Hindlimb muscle (tissue), 1 donor: ENCODE measurements at regions not wholly inside any gene's neighbourhood (a gene's known extent, or its start where the extent isn't known, plus 50 kb on each side); places are given as distances from the start of the nearest gene placed in this dataset.
"Not testable (repeated sequence)": the region's sequence is repeated elsewhere in the genome, so short reads cannot be mapped to it uniquely, and the experiment has no call there.

ENCODE experiments used
- DNase-seq: peaks from one replicate; pipeline ENCODE4 v3.0.0-alpha.2; 2013

DNA sequence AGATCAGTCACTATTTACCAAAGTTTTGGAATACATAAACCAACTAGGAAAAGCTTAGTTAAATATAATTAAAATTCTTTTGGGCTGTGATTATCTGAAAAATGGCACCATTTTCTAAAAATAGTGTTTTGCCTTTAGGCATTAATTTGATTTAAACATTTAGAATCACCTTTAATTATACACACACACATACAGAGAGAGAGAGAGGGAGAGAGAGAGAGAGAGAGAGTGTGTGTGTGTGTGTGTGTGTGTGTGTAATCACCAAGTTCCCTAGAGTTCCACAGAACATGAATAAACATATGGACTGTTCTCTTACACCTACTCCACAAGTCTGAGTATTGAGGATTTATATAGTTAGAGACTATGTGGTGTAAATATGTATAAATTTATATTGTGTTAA, 141.2 kb upstream of the ATXN1 start:
- DNase-seq: no peak

- DNase-seq: peak; percentile 20
Measured at GRCh38 chr6:16901782-16902181, 140.5 kb upstream of the ATXN1 start.

DNA sequence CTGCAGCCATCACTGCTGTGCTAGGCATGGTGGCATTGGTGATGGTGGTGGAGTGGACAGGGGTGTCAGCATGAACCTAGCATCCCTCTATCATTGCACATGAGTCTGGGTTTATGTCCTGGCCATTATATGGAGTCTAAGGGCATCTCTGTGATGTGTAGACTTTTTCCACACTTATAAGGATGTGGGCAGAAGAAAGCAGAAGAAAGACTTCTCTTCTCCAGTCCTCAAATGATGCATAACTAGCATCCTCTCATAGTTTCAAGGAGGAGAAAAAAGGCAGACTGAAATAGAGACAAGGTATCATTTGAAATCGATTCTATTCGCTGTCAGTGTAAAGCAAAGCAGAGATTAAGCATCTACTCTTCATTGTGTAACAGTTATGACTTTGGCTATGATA, 140.0 kb upstream of the ATXN1 start:
- DNase-seq: no peak

- no peak for DNase-seq
Measured at GRCh38 chr6:16898640-16899396, 137.6 kb upstream of the ATXN1 start.

DNA sequence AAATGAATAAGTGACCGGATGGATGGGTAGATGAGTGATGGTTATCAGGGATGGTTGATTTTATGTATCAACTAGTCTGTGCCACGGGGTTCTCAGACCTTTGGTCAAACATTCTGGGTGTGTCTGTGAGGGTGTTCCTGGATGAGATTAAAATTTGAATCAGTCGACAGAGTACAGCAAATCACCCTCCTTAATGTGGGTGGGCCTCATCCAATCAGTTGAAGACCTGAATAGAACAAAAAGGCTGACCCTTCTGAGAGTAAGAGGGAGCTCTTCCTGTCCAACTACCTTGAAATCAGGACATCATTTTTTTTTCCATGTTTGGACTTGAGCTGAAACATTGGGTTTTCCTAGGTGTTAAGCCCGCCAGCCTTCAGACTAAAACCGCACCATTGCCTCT, 136.4 kb upstream of the ATXN1 start:
- no peak for DNase-seq

GRCh38 chr6:16894301-16894700, 133.0 kb upstream of the ATXN1 start:
- DNase-seq: no peak

GRCh38 chr6:16891110-16891509, 129.8 kb upstream of the ATXN1 start:
- not testable (repeated sequence) for DNase-seq

DNA sequence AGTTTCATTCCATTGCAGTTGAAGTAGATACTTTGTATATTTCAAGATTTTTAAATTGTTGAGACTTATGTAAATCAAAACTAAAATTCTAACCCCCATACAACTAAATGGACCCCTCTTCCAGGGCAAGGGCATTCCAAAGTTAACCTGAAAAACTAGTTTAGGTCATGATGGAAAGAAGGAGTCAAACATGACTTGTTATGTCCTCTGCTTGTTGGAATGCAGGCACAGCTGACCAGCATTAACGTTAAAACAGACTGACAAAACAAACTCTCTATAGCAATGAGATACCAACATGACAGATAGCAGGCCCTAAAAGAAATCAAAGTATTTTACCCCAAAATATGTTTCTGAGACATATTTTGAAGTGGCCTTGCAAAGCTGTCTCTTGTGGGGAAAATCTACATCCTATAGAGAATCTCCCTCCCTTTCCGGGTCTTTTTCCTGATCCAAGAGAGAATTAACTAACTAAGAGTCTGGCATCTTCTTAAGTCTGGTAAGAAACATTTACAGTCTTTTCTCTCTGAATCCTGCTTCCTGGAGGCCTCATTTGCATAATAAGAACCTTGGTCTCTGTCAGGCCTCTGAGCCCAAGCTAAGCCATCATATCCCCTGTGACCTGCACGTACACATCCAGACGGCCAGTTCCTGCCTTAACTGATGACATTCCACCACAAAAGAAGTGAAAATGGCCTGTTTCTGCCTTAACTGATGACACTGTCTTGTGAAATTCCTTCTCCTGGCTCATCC, 124.3 kb upstream of the ATXN1 start:
- DNase-seq: no peak

DNA sequence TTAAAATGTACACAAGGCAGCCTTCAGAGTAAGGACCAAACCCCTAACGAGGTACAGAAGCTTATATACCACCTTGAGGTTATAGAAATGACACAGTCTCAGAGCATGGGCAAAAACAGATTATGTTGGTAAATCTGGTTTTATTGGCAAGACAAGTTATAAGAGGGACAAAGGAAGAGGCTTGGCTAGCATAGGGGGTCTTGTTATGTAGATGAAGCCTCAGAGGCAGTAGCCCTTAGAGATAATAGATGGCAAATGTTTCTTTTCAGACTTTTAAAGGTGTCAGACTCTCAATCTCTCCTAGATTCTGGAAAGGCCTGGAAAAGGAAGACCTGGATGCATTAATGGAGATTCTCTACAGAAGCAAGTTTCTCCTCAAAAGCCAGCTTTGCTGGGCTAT, 123.3 kb upstream of the ATXN1 start:
- no peak for DNase-seq

- DNase-seq: no peak
Measured at GRCh38 chr6:16883414-16883813, 122.2 kb upstream of the ATXN1 start.

DNA sequence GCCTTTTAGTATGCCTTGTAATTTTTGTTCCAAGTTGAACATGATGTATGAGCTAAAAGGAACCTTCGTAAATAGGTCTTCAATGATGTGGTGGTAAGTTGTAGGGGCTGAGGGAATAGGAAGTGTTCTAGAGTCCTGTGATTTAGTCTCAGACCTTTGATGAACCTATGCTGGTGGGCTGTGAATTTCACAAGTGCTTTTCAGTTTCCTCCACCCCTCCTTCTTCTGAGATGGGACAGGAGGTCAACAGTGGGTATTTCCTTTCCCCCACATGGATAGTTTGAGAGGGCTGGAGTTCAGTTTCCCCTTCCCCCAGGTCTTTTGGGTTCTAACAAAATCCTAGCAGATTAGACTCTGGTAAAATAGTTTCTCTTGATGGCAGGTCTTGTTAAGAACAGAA, 121.0 kb upstream of the ATXN1 start:
- DNase-seq: no peak

GRCh38 chr6:16876852-16877251, 115.6 kb upstream of the ATXN1 start:
- not testable (repeated sequence) for DNase-seq

DNA sequence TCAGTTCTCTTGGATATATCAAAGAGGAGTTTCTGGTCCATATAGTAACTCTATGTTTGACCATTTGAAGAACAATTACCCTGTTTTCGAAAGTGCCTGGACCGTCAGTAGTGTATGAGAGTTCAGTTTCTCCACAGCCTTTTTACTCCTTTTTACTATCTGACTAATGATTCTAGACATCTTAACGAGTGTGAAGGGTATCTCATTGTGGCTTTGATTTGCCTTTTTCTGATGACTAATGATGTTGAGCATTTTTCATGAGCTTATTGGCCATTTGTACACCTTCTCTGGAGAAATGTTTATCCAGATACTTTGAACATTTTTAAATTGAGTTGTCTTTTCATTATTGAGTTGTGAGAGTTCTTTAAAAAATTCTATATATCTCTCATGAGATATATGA, 114.9 kb upstream of the ATXN1 start:
- no peak for DNase-seq

GRCh38 chr6:16873698-16874097, 112.4 kb upstream of the ATXN1 start:
- DNase-seq: no peak

DNA sequence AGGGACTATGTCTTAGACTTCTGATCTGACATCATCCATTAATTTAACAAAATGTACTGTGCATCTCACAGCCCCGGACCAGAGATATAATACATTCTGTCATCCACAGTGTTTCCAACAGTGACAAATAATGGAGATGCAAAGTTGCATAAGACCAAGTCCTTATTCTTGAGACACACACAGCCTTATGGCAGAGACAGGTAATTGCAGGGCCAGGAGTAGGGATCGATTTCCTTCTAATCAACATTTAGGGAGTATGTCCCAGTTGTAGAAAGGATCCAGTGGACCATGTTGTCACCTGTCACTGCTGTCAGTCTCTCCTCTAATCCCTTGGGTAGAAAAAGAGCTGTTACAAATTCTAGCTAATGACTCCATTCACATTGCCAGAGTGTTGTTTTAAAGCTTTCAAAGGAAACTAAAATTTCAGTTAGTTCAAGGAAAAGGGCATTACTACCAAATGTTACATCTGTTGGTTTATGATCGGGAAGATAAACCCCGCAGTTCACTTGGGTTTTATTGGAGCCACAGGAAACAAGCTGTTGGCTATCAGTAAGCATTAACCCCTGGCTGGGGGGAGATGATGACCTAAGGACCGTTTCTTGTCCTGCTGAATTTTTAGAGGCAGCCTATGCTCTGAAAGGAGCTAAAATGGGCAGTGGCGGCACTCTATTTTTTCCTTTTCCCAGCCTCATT, 111.4 kb upstream of the ATXN1 start:
- DNase-seq: no peak

- no peak for DNase-seq
Measured at GRCh38 chr6:16871047-16871446, 109.8 kb upstream of the ATXN1 start.

DNA sequence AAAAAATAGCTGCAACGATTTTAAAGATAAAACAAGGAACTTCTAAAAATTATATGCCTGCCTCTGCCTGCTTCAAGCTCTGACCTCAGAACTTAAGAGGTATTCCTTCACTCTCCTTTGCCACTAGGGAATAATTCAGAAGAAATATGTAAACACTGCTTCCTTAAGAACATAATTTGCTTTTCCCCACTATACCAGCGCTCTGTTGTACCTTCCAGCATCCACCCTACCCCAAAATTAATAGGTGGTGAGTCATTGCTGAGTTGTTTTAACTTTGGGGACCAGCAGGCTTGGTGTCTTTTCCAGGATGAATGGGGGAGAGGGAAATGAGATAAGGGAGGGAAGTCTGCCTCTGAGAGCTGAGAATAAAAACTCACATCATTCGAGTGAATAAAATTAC, 107.7 kb upstream of the ATXN1 start:
- DNase-seq: no peak

- no peak for DNase-seq
Measured at GRCh38 chr6:16857969-16858592, 96.8 kb upstream of the ATXN1 start.

GRCh38 chr6:16855460-16855859, 94.2 kb upstream of the ATXN1 start:
- no peak for DNase-seq

- DNase-seq: no peak
Measured at GRCh38 chr6:16854986-16855385, 93.7 kb upstream of the ATXN1 start.

GRCh38 chr6:16852671-16853070, 91.4 kb upstream of the ATXN1 start:
- no peak for DNase-seq

GRCh38 chr6:16851758-16852157, 90.5 kb upstream of the ATXN1 start:
- DNase-seq: no peak

DNA sequence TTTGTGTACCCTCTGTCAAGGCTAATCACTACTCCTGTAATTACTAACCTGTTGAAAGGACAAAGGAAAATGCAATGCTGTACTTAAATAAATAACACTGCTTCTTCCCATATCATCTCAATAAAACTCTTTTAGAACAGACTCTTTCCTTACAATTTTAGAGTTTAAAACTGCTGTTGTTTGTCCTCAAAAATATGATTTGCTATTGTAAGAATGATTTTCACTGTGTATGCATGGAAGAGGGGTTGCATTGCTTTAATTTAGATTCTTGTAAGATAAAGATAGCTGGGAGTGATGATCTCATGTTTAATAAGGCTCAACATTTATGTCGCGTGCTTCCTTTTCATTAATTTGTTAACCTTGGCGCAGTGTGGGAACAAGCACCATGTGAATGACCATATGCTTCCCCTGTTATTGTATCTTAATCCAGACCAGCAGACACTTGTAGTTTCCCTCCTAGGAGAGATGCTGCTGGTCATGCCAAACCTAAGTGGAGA, 89.8 kb upstream of the ATXN1 start:
- DNase-seq: no peak
